GM19438 (cell line): ENCODE measurements at regions not wholly inside any gene's neighbourhood (a gene's known extent, or its start where the extent isn't known, plus 50 kb on each side); places are given as distances from the start of the nearest gene placed in this dataset.
A peak's percentile ranks its signal among the peaks of the same experiment; 100 is the strongest.
"Not testable (repeated sequence)": the region's sequence is repeated elsewhere in the genome, so short reads cannot be mapped to it uniquely, and the experiment has no call there.

Source experiments
- ATAC-seq: cut with Tn5 transposase; IDR thresholded peaks from one replicate; pipeline ENCODE4 v1.9.1; 2021; ENCODE audit warnings: low read depth; ENCODE audit not compliant: unreplicated experiment

- ATAC-seq: no peak
Measured at GRCh38 chr6:86285876-86286275, 643.2 kb upstream of the SYNCRIP start.

- not testable (repeated sequence) for ATAC-seq
Measured at GRCh38 chr6:86284809-86285480, 642.3 kb upstream of the SYNCRIP start.

- not testable (repeated sequence) for ATAC-seq
Measured at GRCh38 chr6:86283596-86283995, 640.9 kb upstream of the SYNCRIP start.

GRCh38 chr6:86276056-86276455 is 633.4 kb upstream of the SYNCRIP start:
- ATAC-seq: no peak

- no peak for ATAC-seq
Measured at GRCh38 chr6:86273936-86274335, 631.2 kb upstream of the SYNCRIP start.

- no peak for ATAC-seq
Measured at GRCh38 chr6:86256615-86257187, 614.0 kb upstream of the SYNCRIP start.

GRCh38 chr6:86255973-86256372 is 613.3 kb upstream of the SYNCRIP start:
- no peak for ATAC-seq

- no peak for ATAC-seq
Measured at GRCh38 chr6:86251106-86251505, 608.4 kb upstream of the SYNCRIP start.

GRCh38 chr6:86217906-86218305 is 575.2 kb upstream of the SYNCRIP start:
- no peak for ATAC-seq

GRCh38 chr6:86215323-86215722 is 572.6 kb upstream of the SYNCRIP start:
- no peak for ATAC-seq

GRCh38 chr6:86205980-86206379 is 563.3 kb upstream of the SYNCRIP start:
- no peak for ATAC-seq

GRCh38 chr6:86203044-86203443 is 560.4 kb upstream of the SYNCRIP start:
- peak; percentile 83 for ATAC-seq

GRCh38 chr6:86193821-86194220 is 551.1 kb upstream of the SYNCRIP start:
- ATAC-seq: no peak

GRCh38 chr6:86192123-86192522 is 549.4 kb upstream of the SYNCRIP start:
- ATAC-seq: peak; percentile 87

- not testable (repeated sequence) for ATAC-seq
Measured at GRCh38 chr6:86175149-86175548, 532.5 kb upstream of the SYNCRIP start.

GRCh38 chr6:86154852-86155251 is 512.2 kb upstream of the SYNCRIP start:
- ATAC-seq: no peak

- ATAC-seq: no peak
Measured at GRCh38 chr6:86153521-86153920, 510.8 kb upstream of the SYNCRIP start.

- no peak for ATAC-seq
Measured at GRCh38 chr6:86152546-86152945, 509.9 kb upstream of the SYNCRIP start.

GRCh38 chr6:86148586-86148985 is 505.9 kb upstream of the SYNCRIP start:
- ATAC-seq: no peak

- no peak for ATAC-seq
Measured at GRCh38 chr6:86147859-86148258, 505.2 kb upstream of the SYNCRIP start.

- ATAC-seq: no peak
Measured at GRCh38 chr6:86147311-86147710, 504.6 kb upstream of the SYNCRIP start.

GRCh38 chr6:86146751-86147150 is 504.1 kb upstream of the SYNCRIP start:
- not testable (repeated sequence) for ATAC-seq
